Thyroid gland (tissue), 4 donors: ENCODE measurements at regions not wholly inside any gene's neighbourhood (a gene's known extent, or its start where the extent isn't known, plus 50 kb on each side); places are given as distances from the start of the nearest gene placed in this dataset.

ENCODE experiments used
- DNase-seq, 2 donors: peaks; one replicate each; pipeline ENCODE4 v3.0.0-alpha.2; 2019
- H3K27ac ChIP-seq, 3 donors: fragments of 200-600 bp; sonication (generic); 1 replicate in 2 of 3; 2 replicates in 1 of 3; pipeline ENCODE4 v1.5.1; 2016 to 2019; ENCODE audit warnings: mild to moderate bottlenecking in 1 of 3, moderate library complexity in 1 of 3
- H3K27me3 ChIP-seq: fragments of 200-600 bp; sonication (generic); one replicate; pipeline ENCODE4 v1.5.1; 2019
- H3K36me3 ChIP-seq, 2 donors: fragments of 200-600 bp; sonication (generic); one replicate each; pipeline ENCODE4 v1.5.1; 2016 to 2019
- H3K4me1 ChIP-seq, 2 donors: fragments of 200-600 bp; sonication (generic); one replicate each; pipeline ENCODE4 v1.5.1; 2017 to 2019
- H3K4me3 ChIP-seq, 3 donors: fragments of 200-600 bp; sonication (generic); replicated peaks in 1 of 3; 1 replicate in 2 of 3; 2 replicates in 1 of 3; pipeline ENCODE4 v1.5.1; 2016; ENCODE audit warnings: mild to moderate bottlenecking in 1 of 3
- H3K9me3 ChIP-seq: fragments of 200-600 bp; sonication (generic); one replicate; pipeline ENCODE4 v1.5.1; 2017
- CTCF ChIP-seq, 6 experiments: fragments of 200-600 bp in 3 of 6; fragments of 450-650 bp in 3 of 6; sonication (generic) in 3 of 6; IDR thresholded peaks; one replicate each; pipeline ENCODE4 v1.5.1; 2016 to 2019; ENCODE audit warnings: antibody characterized with exemption in 6 of 6, mild to moderate bottlenecking in 2 of 6, inconsistent platforms in 1 of 6, moderate library complexity in 1 of 6
- POLR2A ChIP-seq, 2 donors: fragments of 450-650 bp; IDR thresholded peaks; one replicate each; pipeline ENCODE4 v1.6.1; 2017; ENCODE audit warnings: antibody characterized with exemption in 2 of 2, mild to moderate bottlenecking in 2 of 2, moderate library complexity in 1 of 2
- WGBS, 2 donors: methylation state at CpG; one replicate each; pipeline ENCODE4 v1.1.5; 2017; 5-methylcytosine and 5-hydroxymethylcytosine counted together
- intact Hi-C: fragments of 100-400 bp; cut with DNase I; formaldehyde crosslinking; loops from one replicate; pipeline ENCODE4 v1.15.1; 2023

- Histone ChIP-seq H3K27ac (no peak overlapping the region), H3K36me3 (no peaks in the 10 kb centered on the region), H3K9me3 (no peaks in the 10 kb centered on the region), H3K27me3 (peaks cover 3% of the 10 kb centered on the region), H3K4me3 (no peak overlapping the region), H3K4me1 (peaks cover 6 to 20% of the 10 kb centered on the region in 2 donors)
- WGBS, 2 donors: 66 to 70% methylated on average over 13 of the region's 13 CpGs
- no peak for DNase-seq
- intact Hi-C loops: no loop called here
- no peak for TF ChIP-seq POLR2A (IDR thresholded peaks at IDR 0.05)
These were observed 69.3 kb downstream of the GLI2 start for GRCh38 chr2:120805011-120805410.

- H3K9me3 ChIP-seq: no peaks in the 10 kb centered on the region
- TF ChIP-seq CTCF (IDR thresholded peaks at IDR 0.05): no peak
- no peak for TF ChIP-seq POLR2A (IDR thresholded peaks at IDR 0.05)
- no peak for DNase-seq
- no peak overlapping the region for H3K4me3 ChIP-seq
- intact Hi-C loops: no loop called here
- H3K36me3 ChIP-seq: no peaks in the 10 kb centered on the region
- 60 to 65% methylated on average over 4 of the region's 4 CpGs for WGBS, 2 donors
- peaks cover 6 to 20% of the 10 kb centered on the region in 2 donors for H3K4me1 ChIP-seq
- no peak overlapping the region for H3K27ac ChIP-seq
- H3K27me3 ChIP-seq: peaks cover 3% of the 10 kb centered on the region
These were observed 69.9 kb downstream of the GLI2 start for GRCh38 chr2:120805602-120806001.

GRCh38 chr2:120807751-120808150, 72.1 kb downstream of the GLI2 start:
- H3K4me3 ChIP-seq: no peak overlapping the region
- TF ChIP-seq POLR2A (IDR thresholded peaks at IDR 0.05) (no peak), CTCF (IDR thresholded peaks at IDR 0.05) (no peak)
- H3K27ac ChIP-seq: no peak overlapping the region
- no peaks in the 10 kb centered on the region for H3K9me3 ChIP-seq
- H3K27me3 ChIP-seq: peaks cover 3% of the 10 kb centered on the region
- WGBS, 2 donors: 73 to 85% methylated on average over 5 to 9 of the region's 10 CpGs
- H3K36me3 ChIP-seq: no peaks in the 10 kb centered on the region
- peaks cover 6 to 20% of the 10 kb centered on the region in 2 donors for H3K4me1 ChIP-seq
- no peak for DNase-seq
- intact Hi-C loops: no loop called here

GRCh38 chr2:120809151-120809550, 73.5 kb downstream of the GLI2 start:
- intact Hi-C loops: no loop called here
- WGBS, 2 donors: 95 to 96% methylated on average over 2 of the region's 2 CpGs
- peaks cover 6 to 12% of the 10 kb centered on the region in 2 donors for H3K4me1 ChIP-seq
- TF ChIP-seq CTCF (IDR thresholded peaks at IDR 0.05) (no peak), POLR2A (IDR thresholded peaks at IDR 0.05) (no peak)
- H3K27ac ChIP-seq: no peak overlapping the region
- H3K4me3 ChIP-seq: no peak overlapping the region
- no peaks in the 10 kb centered on the region for H3K36me3 ChIP-seq
- peaks cover 3% of the 10 kb centered on the region for H3K27me3 ChIP-seq
- DNase-seq: no peak
- H3K9me3 ChIP-seq: no peaks in the 10 kb centered on the region

GRCh38 chr2:120809609-120810440, 74.2 kb downstream of the GLI2 start:
- intact Hi-C loops: no loop called here
- DNase-seq: no peak
- WGBS, 2 donors: 56 to 68% methylated on average over 8 to 13 of the region's 13 CpGs
- no peaks in the 10 kb centered on the region for H3K9me3 ChIP-seq
- H3K36me3 ChIP-seq: no peaks in the 10 kb centered on the region
- H3K4me3 ChIP-seq: no peak overlapping the region
- TF ChIP-seq POLR2A (IDR thresholded peaks at IDR 0.05) (no peak), CTCF (IDR thresholded peaks at IDR 0.05) (no peak)
- no peak overlapping the region for H3K27ac ChIP-seq
- H3K27me3 ChIP-seq: peaks cover 3% of the 10 kb centered on the region
- H3K4me1 ChIP-seq: peaks cover 3 to 5% of the 10 kb centered on the region in 2 donors
